ENCODE measurements at regions not wholly inside any gene's neighbourhood (a gene's known extent, or its start where the extent isn't known, plus 50 kb on each side); places are given as distances from the start of the nearest gene placed in this dataset.

GRCh38 chr9:118558026-118558425, 811.2 kb downstream of the BRINP1 start:
- Histone ChIP-seq H3K4me1 (ENCODE audit: control insufficient read depth in 1 of 2, insufficient read depth in 2 of 2, low read length in 2 of 2) (no peaks in the 10 kb centered on the region), H3K36me3 (ENCODE audit: control insufficient read depth in 1 of 2, insufficient read depth in 2 of 2, low read length in 2 of 2) (no peaks in the 10 kb centered on the region), H3K4me3 (ENCODE audit: low read depth in 1 of 2, low read length in 2 of 2) (no peak overlapping the region), H3K27me3 (ENCODE audit: low read depth, low read length) (no peaks in the 10 kb centered on the region), H3K27ac (ENCODE audit: low read length) (no peak overlapping the region), H3K9me3 (ENCODE audit: control insufficient read depth in 1 of 2, low read length in 2 of 2) (no peaks in the 10 kb centered on the region)

GRCh38 chr9:118558891-118559290, 810.3 kb downstream of the BRINP1 start:
- no peak overlapping the region for H3K27ac ChIP-seq (ENCODE audit: low read length)
- no peak overlapping the region for H3K4me3 ChIP-seq (ENCODE audit: low read depth in 1 of 2, low read length in 2 of 2)
- no peaks in the 10 kb centered on the region for H3K9me3 ChIP-seq (ENCODE audit: control insufficient read depth in 1 of 2, low read length in 2 of 2)
- H3K4me1 ChIP-seq (ENCODE audit: control insufficient read depth in 1 of 2, insufficient read depth in 2 of 2, low read length in 2 of 2) = no peaks in the 10 kb centered on the region
- H3K27me3 ChIP-seq (ENCODE audit: low read depth, low read length) = no peaks in the 10 kb centered on the region
- no peaks in the 10 kb centered on the region for H3K36me3 ChIP-seq (ENCODE audit: control insufficient read depth in 1 of 2, insufficient read depth in 2 of 2, low read length in 2 of 2)

DNA sequence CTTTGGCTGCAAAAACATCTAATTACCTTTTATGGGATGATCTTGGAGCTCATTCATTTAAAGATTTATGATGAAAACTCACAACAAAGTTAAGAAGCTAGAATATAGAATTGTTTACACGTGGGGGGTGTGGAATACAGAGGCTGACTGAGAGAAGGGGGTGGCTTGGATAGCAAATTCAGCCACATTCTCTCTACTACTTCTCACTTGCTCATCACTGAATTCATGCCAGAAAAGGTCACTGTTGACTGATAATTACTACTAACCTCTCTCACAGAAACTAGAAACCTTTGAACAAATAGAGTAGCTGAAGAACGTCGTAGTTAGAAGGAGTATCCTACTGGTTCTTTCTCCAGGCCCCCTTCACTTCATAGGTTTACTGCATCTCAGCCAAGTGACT, 808.2 kb downstream of the BRINP1 start:
- Histone ChIP-seq H3K27ac (ENCODE audit: low read length) (no peak overlapping the region), H3K4me1 (ENCODE audit: control insufficient read depth in 1 of 2, insufficient read depth in 2 of 2, low read length in 2 of 2) (no peaks in the 10 kb centered on the region), H3K27me3 (ENCODE audit: low read depth, low read length) (no peaks in the 10 kb centered on the region), H3K36me3 (ENCODE audit: control insufficient read depth in 1 of 2, insufficient read depth in 2 of 2, low read length in 2 of 2) (no peaks in the 10 kb centered on the region), H3K4me3 (ENCODE audit: low read depth in 1 of 2, low read length in 2 of 2) (no peak overlapping the region), H3K9me3 (ENCODE audit: control insufficient read depth in 1 of 2, low read length in 2 of 2) (no peaks in the 10 kb centered on the region)

DNA sequence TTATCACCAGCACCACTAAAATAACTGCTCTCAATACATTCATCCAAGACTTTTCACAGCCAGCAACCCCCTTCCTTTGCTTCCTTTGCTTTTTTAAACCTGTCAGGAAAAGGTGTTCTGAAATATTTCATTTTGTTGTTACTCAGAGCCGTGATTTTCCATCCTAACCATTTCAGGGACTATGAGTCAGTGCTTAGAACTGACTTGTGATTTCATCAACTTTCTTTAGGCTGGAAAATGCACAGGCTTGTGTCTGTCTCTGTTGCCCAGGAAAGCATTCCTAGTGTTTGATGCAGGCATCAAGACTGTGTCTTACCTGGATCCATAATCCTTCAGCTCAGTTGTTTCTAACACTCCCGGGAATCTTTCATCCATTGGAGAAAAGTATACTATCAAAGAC, 805.6 kb downstream of the BRINP1 start:
- Histone ChIP-seq H3K4me1 (ENCODE audit: control insufficient read depth in 1 of 2, insufficient read depth in 2 of 2, low read length in 2 of 2) (no peaks in the 10 kb centered on the region), H3K27me3 (ENCODE audit: low read depth, low read length) (no peaks in the 10 kb centered on the region), H3K9me3 (ENCODE audit: control insufficient read depth in 1 of 2, low read length in 2 of 2) (no peaks in the 10 kb centered on the region), H3K27ac (ENCODE audit: low read length) (no peak overlapping the region), H3K4me3 (ENCODE audit: low read depth in 1 of 2, low read length in 2 of 2) (no peak overlapping the region), H3K36me3 (ENCODE audit: control insufficient read depth in 1 of 2, insufficient read depth in 2 of 2, low read length in 2 of 2) (no peaks in the 10 kb centered on the region)

DNA sequence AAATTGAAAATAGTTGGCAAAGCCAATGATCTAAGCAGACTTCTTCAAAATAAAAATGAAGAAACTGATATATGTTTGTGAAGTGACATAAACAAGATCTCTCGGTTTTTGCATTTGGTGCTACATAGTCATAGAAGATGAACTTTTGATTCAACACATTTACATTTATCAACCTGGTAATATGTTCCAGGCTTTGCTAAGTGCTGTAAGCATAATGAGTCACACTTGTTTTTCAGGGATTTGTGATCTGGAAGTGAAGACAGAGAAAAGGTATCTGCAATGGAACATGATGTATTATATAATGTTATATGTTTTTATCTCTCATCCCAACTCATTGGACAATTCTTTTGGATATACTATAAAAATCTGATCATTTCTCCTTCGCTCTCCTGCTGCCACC, 801.4 kb downstream of the BRINP1 start:
- H3K36me3 ChIP-seq (ENCODE audit: control insufficient read depth in 1 of 2, insufficient read depth in 2 of 2, low read length in 2 of 2) = no peaks in the 10 kb centered on the region

DNA sequence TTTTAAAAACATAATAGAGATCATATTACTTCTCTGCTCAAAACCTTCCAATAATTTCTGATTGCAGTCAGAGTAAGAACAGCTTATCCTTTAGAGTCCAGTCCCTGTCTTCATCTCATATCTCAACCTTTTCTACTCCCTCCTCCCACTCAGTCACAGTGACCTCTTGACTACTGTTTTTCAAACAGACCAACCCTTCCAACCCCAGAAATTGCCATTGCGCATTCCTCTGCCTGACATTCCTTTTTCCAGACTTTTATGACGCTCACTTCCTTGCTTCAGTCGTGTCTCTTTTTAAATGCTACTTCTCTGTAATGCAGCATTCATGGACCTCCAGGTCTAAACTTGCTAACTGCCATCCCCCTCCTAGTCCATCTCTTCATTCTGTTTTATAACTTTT, 800.5 kb downstream of the BRINP1 start:
- no peaks in the 10 kb centered on the region for H3K27me3 ChIP-seq (ENCODE audit: low read depth, low read length)
- no peaks in the 10 kb centered on the region for H3K36me3 ChIP-seq (ENCODE audit: control insufficient read depth in 1 of 2, insufficient read depth in 2 of 2, low read length in 2 of 2)
- no peak overlapping the region for H3K27ac ChIP-seq (ENCODE audit: low read length)
- H3K9me3 ChIP-seq (ENCODE audit: control insufficient read depth in 1 of 2, low read length in 2 of 2) = no peaks in the 10 kb centered on the region
- no peak overlapping the region for H3K4me3 ChIP-seq (ENCODE audit: low read depth in 1 of 2, low read length in 2 of 2)
- no peaks in the 10 kb centered on the region for H3K4me1 ChIP-seq (ENCODE audit: control insufficient read depth in 1 of 2, insufficient read depth in 2 of 2, low read length in 2 of 2)

More for the DNA sequence above, 801.4 kb downstream of the BRINP1 start:
- no peaks in the 10 kb centered on the region for H3K27me3 ChIP-seq (ENCODE audit: low read depth, low read length)
- H3K4me3 ChIP-seq (ENCODE audit: low read depth in 1 of 2, low read length in 2 of 2) = no peak overlapping the region
- no peaks in the 10 kb centered on the region for H3K4me1 ChIP-seq (ENCODE audit: control insufficient read depth in 1 of 2, insufficient read depth in 2 of 2, low read length in 2 of 2)
- H3K27ac ChIP-seq (ENCODE audit: low read length) = no peak overlapping the region
- no peaks in the 10 kb centered on the region for H3K9me3 ChIP-seq (ENCODE audit: control insufficient read depth in 1 of 2, low read length in 2 of 2)

GRCh38 chr9:118569148-118569547, 800.1 kb downstream of the BRINP1 start:
- Histone ChIP-seq H3K36me3 (ENCODE audit: control insufficient read depth in 1 of 2, insufficient read depth in 2 of 2, low read length in 2 of 2) (no peaks in the 10 kb centered on the region), H3K27ac (ENCODE audit: low read length) (no peak overlapping the region), H3K4me3 (ENCODE audit: low read depth in 1 of 2, low read length in 2 of 2) (no peak overlapping the region)

GRCh38 chr9:118570066-118570465, 799.2 kb downstream of the BRINP1 start:
- H3K27me3 ChIP-seq (ENCODE audit: low read depth, low read length) = no peaks in the 10 kb centered on the region
- no peak overlapping the region for H3K27ac ChIP-seq (ENCODE audit: low read length)
- no peaks in the 10 kb centered on the region for H3K9me3 ChIP-seq (ENCODE audit: control insufficient read depth in 1 of 2, low read length in 2 of 2)
- H3K4me1 ChIP-seq (ENCODE audit: control insufficient read depth in 1 of 2, insufficient read depth in 2 of 2, low read length in 2 of 2) = no peaks in the 10 kb centered on the region
- no peaks in the 10 kb centered on the region for H3K36me3 ChIP-seq (ENCODE audit: control insufficient read depth in 1 of 2, insufficient read depth in 2 of 2, low read length in 2 of 2)
- no peak overlapping the region for H3K4me3 ChIP-seq (ENCODE audit: low read depth in 1 of 2, low read length in 2 of 2)

More at GRCh38 chr9:118569148-118569547, 800.1 kb downstream of the BRINP1 start:
- H3K4me1 ChIP-seq (ENCODE audit: control insufficient read depth in 1 of 2, insufficient read depth in 2 of 2, low read length in 2 of 2) = no peaks in the 10 kb centered on the region
- no peaks in the 10 kb centered on the region for H3K9me3 ChIP-seq (ENCODE audit: control insufficient read depth in 1 of 2, low read length in 2 of 2)
- H3K27me3 ChIP-seq (ENCODE audit: low read depth, low read length) = no peaks in the 10 kb centered on the region

GRCh38 chr9:118575341-118576070, 793.7 kb downstream of the BRINP1 start:
- Histone ChIP-seq H3K4me1 (ENCODE audit: control insufficient read depth in 1 of 2, insufficient read depth in 2 of 2, low read length in 2 of 2) (no peaks in the 10 kb centered on the region), H3K9me3 (ENCODE audit: control insufficient read depth in 1 of 2, low read length in 2 of 2) (peaks cover 0 to 4% of the 10 kb centered on the region in 2 donors), H3K36me3 (ENCODE audit: control insufficient read depth in 1 of 2, insufficient read depth in 2 of 2, low read length in 2 of 2) (no peaks in the 10 kb centered on the region), H3K4me3 (ENCODE audit: low read depth in 1 of 2, low read length in 2 of 2) (no peak overlapping the region), H3K27me3 (ENCODE audit: low read depth, low read length) (no peaks in the 10 kb centered on the region), H3K27ac (ENCODE audit: low read length) (no peak overlapping the region)

DNA sequence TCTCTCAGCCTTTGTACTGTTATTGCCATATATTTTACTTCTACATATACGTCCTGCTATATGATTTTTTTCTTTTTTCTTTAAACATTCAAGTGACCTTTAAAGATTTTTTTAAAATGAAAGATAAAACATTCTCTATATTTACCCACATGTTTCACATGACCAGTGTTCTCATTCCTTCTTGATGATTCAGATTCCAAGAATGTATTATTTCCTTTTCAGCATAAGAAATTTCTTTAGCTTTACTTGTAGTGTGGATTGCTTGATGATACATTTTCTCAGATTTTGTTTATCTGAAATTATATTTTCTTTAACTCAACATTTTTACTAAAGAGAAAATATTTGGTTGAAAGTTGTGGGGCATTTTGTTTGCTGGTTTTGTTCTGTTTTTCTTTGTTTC, 792.1 kb downstream of the BRINP1 start:
- Histone ChIP-seq H3K27me3 (ENCODE audit: low read depth, low read length) (no peaks in the 10 kb centered on the region), H3K9me3 (ENCODE audit: control insufficient read depth in 1 of 2, low read length in 2 of 2) (peaks cover 0 to 4% of the 10 kb centered on the region in 2 donors), H3K27ac (ENCODE audit: low read length) (no peak overlapping the region), H3K36me3 (ENCODE audit: control insufficient read depth in 1 of 2, insufficient read depth in 2 of 2, low read length in 2 of 2) (no peaks in the 10 kb centered on the region), H3K4me3 (ENCODE audit: low read depth in 1 of 2, low read length in 2 of 2) (no peak overlapping the region), H3K4me1 (ENCODE audit: control insufficient read depth in 1 of 2, insufficient read depth in 2 of 2, low read length in 2 of 2) (no peaks in the 10 kb centered on the region)

GRCh38 chr9:118578467-118578866, 790.8 kb downstream of the BRINP1 start:
- Histone ChIP-seq H3K9me3 (ENCODE audit: control insufficient read depth in 1 of 2, low read length in 2 of 2) (peaks cover 0 to 4% of the 10 kb centered on the region in 2 donors), H3K27me3 (ENCODE audit: low read depth, low read length) (no peaks in the 10 kb centered on the region), H3K4me3 (ENCODE audit: low read depth in 1 of 2, low read length in 2 of 2) (no peak overlapping the region), H3K4me1 (ENCODE audit: control insufficient read depth in 1 of 2, insufficient read depth in 2 of 2, low read length in 2 of 2) (no peaks in the 10 kb centered on the region), H3K27ac (ENCODE audit: low read length) (no peak overlapping the region), H3K36me3 (ENCODE audit: control insufficient read depth in 1 of 2, insufficient read depth in 2 of 2, low read length in 2 of 2) (no peaks in the 10 kb centered on the region)

DNA sequence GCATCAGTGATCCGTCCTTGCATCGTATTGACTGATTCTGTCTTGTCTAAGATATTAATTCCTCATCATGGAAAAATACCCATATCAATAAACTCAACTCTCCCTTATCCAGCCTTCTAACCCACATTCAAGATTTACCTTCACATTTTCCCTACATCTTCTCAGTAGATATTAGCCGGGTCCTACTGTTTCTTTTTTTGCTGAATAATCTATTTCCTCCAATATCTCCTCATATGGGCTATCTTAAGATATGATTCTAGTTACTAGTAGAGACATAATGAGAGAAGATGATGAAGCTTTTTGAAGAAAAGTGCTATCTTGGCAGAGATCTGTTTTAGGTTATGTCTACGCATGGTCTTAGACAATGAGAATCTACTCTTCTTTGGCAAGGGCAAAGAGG, 785.8 kb downstream of the BRINP1 start:
- H3K9me3 ChIP-seq (ENCODE audit: control insufficient read depth in 1 of 2, low read length in 2 of 2) = no peaks in the 10 kb centered on the region
- no peak overlapping the region for H3K4me3 ChIP-seq (ENCODE audit: low read depth in 1 of 2, low read length in 2 of 2)
- H3K27ac ChIP-seq (ENCODE audit: low read length) = no peak overlapping the region
- no peaks in the 10 kb centered on the region for H3K4me1 ChIP-seq (ENCODE audit: control insufficient read depth in 1 of 2, insufficient read depth in 2 of 2, low read length in 2 of 2)
- no peaks in the 10 kb centered on the region for H3K27me3 ChIP-seq (ENCODE audit: low read depth, low read length)
- H3K36me3 ChIP-seq (ENCODE audit: control insufficient read depth in 1 of 2, insufficient read depth in 2 of 2, low read length in 2 of 2) = no peaks in the 10 kb centered on the region

All from muscle layer of duodenum (tissue), 2 donors.